Stimulated activated CD8-positive, alpha-beta memory T cell treated with anti-CD3 and anti-CD28 coated beads, Interleukin-2, amount 100 ng/mL, for 48 hours (primary cell): ENCODE measurements at regions not wholly inside any gene's neighbourhood (a gene's known extent, or its start where the extent isn't known, plus 50 kb on each side); places are given as distances from the start of the nearest gene placed in this dataset.
"Not testable (repeated sequence)": the region's sequence is repeated elsewhere in the genome, so short reads cannot be mapped to it uniquely, and the experiment has no call there.

Experiments used
- DNase-seq, 2 donors: peaks; one replicate each; pipeline ENCODE4 v3.0.0-alpha.2; 2020; ENCODE audit warnings: low read depth in 2 of 2

DNA sequence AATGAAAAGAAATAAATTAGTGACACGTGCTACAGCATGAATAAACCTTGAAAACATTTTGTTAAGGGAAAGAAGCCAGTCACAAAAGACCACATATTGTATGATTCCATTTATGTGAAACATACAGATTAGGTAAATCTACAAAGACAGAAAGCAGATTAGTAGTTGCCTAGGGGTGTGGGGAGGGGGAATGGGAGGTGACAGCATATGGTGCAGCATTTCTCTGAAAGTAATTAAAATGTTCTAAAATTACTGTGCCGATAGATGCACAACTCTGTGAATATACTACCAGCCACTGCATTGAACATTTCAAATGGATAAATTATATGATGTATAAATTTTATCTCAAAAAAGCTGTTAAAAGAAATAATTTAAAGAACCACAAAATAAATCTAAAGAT lies 161.0 kb downstream of the TRIB2 start:
- no peak for DNase-seq

DNA sequence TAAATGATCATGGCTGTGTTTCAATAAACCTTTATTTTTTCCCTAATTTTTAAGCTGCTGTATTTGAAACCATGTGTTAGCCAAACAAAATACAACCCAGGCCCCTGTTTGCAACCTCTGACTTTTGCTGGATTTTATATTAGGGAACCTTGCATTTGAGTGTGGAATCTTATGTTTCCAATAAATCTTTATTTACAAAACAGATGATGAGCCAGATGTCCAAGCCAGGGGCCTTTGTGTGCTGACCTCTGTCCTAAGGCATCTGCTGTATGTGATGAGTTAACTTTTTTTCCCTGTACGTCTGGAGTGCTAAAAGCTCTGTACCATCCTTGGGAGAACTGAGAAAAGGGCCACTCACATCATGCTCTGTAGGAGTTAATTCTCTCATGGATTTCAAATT lies 162.9 kb downstream of the TRIB2 start:
- no peak for DNase-seq

DNA sequence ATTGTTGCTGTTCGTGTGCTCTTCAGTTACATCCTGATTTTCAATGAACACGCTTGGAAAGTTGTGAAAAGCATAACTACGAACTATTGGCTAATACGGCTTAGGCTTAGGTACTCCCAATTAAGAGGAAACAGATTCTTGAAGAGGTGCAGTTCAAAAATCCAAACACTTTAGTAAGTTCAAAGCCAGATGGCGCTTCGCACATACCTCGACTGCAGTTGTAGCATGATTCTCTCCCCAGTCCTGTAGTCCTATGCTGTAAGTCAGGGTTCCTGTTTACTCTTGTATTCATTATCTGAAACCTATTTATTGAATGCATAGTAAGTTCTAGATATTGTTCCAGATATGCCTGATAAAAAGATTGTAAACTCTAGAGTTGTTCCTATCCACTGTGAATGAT lies 165.2 kb downstream of the TRIB2 start:
- DNase-seq: no peak

DNA sequence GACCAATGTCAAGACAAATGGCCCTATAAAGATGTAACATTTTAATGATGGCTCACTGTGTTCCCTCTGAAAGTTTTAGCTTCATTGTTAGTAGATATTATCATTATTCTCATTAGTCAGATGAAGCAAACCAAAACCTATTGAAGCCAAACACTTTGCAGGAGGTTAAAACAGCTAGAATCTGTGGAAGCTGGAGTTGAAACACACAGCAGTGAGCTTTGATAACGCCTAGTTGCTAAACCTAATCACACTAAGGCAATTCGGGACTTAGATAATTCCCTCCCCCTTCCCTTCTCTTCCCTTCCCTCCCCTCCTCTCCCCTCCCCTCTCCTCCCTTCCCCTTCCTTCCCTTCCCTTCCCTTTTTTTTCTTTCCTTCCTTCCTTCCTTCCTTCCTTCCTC lies 165.7 kb downstream of the TRIB2 start:
- DNase-seq: no peak

DNA sequence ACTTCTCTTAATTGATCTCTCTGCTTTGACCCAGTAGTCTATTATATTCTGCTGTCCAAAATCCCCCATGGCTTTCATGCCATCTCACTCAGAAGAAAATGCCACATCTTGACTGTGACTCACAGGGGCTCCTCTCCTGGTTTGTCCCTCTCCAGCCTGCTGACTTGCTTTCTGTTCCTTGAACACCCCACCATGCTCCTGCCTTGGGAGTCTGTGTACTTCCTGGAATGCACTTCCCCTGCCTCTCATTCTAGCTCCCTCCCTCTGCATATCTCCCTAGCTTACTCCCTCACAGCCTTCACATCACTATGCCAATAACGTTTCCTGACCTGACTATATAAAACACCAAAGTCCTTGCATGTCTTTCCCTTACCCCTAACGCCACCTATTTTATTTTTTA lies 167.2 kb downstream of the TRIB2 start:
- DNase-seq: no peak

DNA sequence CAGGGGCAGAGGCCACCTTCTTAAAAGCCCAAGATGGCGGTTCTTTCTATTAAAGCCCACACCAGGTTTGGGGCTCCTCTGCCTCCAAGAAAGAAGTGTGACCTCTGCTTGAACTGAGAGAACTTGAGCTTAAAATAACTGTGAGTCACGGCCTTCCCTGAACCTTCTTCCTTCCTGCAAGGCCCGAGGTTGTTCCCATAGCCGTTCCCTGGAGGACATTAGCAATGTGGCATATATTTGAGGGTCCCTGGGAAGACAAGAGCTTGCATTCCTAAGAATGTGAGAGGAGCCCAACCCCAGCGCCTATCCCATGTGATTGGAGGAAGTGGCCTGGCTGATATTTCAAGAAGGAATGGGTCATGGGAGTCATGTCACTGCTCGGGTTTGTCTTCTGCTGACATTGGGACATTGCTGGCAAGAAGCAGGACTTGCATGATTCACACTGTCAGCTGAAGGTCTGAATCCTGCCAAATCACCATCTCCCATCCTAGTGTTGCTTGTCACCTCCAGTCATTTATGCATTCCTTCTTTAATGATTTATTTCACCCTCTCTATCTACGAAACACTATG lies 168.1 kb downstream of the TRIB2 start:
- no peak for DNase-seq

DNA sequence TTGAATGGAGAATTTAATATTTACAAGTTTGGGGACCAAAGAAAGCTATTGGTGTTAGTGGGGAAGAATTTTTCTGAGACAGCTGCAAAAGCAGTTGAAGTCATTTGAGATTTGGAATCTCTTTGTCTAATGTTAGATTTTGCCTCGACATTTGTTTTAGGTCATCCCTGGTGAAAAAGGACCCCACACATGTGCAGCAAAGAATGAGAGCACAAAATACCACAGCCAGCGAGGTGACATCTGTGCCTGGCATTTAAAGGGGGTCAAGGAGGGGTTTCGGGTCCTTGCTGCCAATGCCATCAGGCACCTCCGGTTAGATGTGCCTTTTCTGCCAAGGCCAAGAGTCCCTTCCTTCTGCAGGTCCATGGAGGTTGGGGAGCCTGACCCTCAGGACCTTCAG lies 173.3 kb downstream of the TRIB2 start:
- DNase-seq: no peak

DNA sequence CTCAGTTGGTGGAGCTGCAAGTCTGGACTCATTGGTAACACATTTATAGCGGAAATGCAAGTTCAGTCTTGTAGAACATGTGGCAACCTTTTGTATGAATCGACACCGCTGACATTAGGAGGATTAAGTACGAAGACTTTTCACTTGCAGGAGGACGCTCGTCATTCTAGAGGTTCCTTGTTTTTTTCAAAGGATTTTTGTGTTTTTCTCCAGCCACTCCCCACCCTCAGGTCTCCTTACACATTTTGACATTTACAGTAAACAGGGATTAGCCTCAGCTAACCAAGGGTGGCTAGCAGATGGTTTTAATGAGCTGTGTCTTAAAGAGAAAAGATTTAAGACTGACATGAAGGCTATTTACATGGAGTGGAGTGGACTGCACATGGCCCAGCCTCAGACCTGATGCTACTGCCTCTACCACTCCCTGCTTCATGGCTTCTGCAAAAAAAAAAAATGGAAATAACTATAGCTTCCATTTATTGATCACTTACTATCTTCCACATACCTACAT lies 173.8 kb downstream of the TRIB2 start:
- no peak for DNase-seq

DNA sequence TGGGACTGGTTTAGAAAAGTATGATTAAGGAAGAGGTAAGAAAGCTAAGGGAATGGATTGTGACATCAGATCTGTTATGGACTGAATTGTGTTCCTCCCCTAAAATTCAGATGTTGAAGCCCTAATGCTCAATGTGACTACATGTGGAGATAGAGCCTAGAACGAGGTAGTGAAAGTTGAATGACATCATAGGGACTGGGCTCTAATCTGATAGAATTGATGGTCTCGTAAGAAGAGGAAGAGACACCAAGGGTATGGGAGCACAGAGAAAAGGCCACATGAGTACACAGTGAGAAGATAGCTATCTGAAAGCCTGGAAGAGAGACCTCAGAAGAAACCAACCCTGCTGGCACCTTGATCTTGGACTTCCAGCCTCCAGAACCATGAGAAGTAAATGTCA lies 178.3 kb downstream of the TRIB2 start:
- DNase-seq: no peak

DNA sequence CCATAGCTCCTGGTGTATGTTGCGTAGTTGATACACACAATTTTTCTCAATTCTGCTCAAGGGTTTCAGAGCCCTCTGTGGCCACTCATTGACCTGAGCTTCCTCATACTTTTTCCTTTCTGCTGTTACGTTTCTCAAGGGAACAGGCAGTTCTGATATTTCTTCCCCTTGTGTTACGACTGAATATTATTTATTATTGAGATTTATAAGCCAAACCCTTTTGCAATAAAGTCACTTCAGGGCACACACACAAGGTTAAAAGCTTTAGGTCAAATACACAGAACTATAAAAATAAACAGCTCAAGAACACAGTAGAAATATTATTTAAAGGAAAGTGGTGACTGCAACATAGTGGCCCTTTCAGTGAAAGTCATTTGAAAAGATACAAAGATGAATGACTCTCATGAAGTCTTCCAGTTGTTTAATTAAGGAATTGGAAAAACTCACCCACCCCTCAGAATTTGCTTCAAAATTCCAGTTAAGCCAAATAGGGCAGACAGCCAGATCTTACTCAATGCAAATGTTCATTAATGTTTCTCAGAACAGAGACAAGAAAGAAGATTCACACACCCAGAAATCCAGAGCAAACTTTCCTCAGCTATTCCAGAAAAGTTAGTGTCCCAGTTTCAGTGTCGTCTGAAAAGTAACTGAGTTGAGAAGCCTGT lies 179.7 kb downstream of the TRIB2 start:
- no peak for DNase-seq

DNA sequence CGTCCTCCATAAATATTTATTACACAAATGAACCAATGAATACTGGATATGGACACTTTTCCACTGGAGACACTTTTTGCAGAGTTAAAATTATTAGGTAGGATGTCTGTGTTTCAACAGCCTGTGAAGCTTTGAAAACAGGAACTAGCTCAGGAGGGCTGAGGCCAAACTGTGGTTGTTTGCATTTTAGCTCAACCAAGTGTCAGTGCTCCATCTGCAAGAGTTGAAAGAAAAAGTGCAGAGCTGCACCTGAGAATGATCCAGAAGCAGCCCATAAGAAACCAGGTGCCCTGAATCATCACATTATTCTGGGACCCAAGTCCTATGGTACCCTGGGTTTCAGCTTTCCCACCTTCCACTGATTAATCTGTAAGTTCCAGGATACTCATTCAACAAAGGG lies 180.4 kb downstream of the TRIB2 start:
- DNase-seq: no peak

DNA sequence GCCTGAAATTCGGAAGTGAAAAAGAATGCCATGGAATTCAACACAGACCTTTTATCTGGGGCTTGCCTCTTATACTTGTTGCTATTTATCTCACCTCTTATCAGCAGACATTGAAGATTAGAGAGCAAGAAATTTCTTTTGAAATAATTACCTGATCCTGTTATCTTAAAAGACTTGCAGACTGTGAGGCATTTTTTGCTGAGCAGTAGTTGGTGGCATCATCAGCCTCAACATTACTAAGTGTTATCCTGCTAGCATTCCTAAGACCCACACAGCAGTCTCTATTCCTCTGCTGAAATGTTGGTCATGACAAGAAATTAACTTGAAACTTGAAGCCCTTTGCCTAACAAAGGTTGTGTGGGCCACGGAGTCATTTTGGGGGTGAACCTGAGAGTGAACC lies 186.5 kb downstream of the TRIB2 start:
- no peak for DNase-seq

DNA sequence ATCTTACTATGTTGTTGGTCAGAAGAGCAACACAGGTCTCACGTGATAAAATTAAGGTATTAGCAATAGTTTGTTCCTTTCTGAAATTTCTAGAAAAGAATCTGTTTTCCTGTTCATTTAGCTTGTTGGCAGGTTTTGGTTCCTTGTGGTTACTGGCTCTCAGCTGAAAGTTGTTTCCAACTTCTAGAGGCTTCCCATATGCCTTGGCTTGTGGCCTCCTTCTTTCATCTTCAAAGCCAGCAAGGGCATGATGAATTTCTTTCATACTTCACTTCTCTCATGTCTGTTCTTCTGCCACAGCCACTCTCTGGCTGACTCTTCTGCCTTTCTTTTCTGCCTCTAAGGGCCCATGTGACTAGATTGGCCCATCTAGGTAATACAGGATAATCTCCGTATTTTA lies 193.7 kb downstream of the TRIB2 start:
- DNase-seq: no peak

DNA sequence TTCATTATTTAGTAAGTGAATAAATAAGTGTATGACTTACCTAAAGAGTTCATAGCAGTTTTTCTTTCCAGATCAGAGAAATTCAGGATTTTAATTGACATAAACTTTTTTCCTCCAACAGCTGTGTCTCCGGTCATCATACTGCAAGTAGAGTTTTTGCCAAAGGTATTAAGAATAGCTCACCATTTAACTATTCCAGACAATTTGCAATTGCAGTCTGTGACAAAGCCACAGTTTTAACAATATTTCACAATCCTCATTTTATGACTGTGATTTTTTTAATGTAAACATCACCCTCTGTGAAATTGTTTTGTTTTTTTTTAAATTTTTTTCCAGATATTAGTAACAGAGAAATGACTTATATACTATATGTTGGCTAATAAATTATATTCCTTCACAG lies 199.1 kb downstream of the TRIB2 start:
- DNase-seq: no peak

DNA sequence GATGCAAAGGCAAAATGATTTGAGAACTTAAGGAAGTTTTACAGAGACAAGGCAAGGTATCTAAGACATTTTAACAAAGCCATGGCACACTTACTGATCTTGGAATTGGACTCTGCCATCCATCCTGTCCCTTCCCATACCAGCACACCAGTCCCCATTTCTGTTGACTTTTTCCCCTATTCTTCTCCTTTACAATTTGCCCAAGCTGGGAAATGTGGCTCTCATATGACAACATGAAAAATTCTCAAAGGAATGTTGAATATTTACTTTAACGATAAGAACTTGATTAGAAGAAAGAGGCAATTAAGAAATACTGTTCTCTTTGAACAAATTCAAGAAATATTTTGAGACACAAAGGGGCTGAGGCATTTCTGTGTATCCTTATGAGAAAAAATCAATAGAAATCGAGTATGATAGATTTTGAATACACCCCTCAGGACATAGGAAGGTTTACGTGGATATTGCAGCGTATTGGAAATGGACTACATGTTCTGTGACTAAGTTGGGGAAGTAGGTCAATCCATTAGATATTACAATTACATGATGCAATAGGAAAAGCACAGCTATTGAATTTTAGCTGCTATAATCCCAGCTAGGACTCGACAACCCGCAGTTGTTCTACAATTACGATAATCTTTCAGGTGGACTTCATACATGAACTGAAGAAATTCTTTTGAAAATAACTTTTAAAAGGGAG lies 201.6 kb downstream of the TRIB2 start:
- DNase-seq: no peak

DNA sequence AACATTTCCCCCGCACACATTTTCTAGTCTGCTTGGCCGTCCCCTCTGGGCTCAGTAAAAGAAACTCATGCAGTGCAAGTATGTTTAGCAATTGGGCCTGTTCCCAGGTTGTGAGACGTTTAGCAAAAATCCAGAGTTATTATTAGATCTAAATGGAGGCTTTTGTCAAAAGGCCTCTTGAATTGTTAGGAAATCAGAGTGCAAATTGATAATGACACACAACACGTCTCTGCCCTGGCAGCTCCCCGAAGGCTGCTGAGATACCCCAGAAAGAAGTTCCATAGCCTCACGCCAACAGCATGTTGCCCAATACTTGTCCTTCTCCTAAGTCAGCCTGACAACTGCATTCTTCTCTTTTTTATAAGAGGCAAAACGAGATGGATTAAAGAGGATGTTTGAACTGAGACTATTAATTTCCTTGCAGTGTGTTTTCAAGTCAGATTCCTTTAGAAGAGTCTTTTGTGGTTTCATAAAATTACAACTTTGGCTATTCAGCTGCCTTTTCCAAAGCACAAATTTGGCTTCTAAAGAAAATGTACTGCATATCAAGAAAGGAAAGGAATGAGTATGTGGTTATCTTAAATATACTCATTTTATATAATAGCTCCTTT lies 202.2 kb downstream of the TRIB2 start:
- DNase-seq: no peak

DNA sequence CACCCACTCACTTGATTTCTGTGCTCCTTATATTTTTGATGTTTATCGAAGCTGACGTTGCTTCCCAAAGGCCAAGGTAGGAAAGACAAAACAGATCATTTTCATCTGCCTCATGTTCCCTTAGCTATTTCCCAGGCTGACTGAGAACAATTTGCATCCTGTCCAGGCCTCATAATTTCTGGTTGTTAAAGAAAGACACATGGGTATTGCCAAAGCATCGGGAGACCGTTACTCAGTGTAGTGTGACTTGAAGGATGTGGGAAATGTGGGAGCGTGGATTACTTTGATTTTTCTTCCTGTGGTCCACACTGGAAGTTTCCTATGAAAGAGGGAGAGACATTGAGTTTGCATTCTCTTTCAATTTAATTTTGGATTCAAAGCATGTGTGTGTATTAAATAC lies 204.6 kb downstream of the TRIB2 start:
- DNase-seq: no peak

DNA sequence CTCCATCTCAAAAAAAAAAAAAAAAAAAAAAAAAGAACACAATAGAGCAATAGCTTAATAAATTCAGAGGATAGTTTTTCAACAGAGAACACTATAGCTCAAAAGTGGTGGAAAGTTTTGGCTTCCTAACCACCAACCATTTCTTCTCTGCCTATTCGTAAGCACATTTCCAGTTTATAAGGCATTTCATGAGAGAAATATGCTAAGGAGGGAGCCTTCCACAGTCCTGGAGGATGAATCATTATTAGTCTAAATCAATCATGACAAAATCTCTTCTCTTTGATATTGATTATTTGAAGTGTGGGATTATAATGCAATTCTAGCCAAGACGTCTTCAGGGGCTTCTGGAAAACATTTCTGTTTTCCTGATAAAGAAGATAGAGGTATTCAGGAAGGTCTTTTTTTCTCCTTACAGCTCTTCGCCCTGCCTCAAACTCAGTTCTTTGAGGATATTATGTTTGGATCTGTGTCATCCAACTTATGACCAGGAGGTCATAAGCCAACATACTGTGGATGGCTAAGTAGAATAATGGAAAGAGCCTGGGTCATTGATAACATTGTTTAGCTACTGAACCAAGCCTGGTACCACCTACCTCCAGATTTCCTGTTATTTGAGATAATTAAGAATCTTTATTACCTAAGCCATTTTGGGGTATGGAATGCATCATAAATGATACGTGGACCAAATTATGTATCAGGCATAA lies 207.3 kb downstream of the TRIB2 start:
- no peak for DNase-seq

DNA sequence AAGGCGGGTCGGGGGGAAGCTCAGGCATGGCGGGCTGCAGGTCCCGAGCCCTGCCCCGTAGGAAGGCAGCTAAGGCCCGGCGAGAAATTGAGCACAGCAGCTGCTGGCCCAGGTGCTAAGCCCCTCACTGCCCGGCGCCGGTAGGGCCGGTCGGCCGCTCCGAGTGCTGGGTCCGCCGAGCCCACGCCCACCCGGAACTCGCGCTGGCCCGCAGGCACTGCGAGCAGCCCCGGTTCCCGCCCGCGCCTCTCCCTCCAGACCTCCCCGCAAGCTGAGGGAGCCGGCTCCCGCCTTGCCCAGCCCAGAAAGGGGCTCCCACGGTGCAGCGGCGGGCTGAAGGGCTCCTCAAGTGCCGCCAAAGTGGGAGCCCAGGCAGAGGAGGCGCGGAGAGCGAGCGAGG lies 209.9 kb downstream of the TRIB2 start:
- not testable (repeated sequence) for DNase-seq

DNA sequence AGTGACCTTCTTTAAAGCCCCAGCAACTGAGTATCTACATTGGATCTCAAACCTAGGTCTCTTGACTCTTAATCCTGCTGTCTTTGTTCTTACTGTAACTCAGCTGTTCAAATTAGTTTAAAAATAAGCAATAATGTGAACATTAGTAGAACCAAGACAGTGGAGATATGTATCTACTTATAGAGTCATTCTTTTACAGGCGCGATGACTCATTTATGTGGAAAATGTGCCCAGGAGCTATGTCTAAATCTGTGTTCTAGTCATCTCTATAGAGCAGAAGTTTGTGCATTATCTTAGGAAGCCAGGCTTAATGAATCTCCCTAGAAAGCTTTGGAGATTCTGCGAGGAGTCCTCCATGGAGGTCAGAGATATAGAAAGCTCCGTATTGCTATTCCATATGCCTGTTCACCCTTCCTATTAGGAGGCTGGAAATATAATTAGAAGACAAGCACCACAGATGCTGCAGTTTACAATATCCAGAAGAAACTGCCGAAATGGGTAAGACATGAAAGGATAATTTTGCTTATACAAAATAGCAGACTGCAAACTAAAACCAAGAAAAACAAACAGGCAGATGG lies 211.6 kb downstream of the TRIB2 start:
- DNase-seq: no peak

DNA sequence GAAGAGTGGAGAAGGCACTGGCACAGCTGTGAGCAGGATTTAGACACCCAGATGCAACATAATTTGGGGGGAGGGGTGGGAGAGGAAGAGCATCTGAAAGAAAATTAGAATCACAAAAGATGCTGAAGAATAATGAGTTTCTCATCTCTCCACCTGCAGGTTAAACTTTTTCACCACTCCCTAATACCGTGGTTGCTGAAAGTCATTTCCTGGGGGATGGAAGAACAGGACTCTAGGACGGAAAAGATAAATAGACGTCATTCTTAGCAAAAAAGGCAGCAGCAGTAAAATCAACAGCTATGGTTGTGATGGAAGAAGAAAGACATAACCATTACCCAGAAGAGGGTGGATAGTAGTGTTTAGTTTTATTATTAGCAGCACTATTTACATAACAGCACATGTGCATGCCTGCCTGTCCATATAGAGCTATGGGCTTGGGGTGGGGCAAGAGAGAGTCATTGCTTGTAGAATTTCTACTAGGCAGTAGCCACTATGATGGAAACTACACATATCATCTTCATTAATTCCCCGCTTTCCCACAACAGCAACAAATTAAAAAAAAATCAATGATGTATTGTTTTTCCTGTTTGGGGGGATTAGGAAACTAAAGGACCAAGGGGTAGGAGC lies 212.2 kb downstream of the TRIB2 start:
- DNase-seq: no peak
